OCI-LY1 (cell line): ENCODE measurements at regions not wholly inside any gene's neighbourhood (a gene's known extent, or its start where the extent isn't known, plus 50 kb on each side); places are given as distances from the start of the nearest gene placed in this dataset.

Experiments
- H2AFZ ChIP-seq: fragments of 200-600 bp; sonication (generic), shearing (Covaris generic); 2 replicates; pipeline ENCODE4 v1.6.0; 2014; ENCODE audit warnings: antibody characterized with exemption, mild to moderate bottlenecking, low read length
- H3F3A ChIP-seq: fragments of 200-600 bp; sonication (generic), shearing (Covaris generic); 2 replicates; pipeline ENCODE4 v1.6.0; 2014; ENCODE audit warnings: mild to moderate bottlenecking, antibody characterized with exemption, low read length, moderate library complexity; ENCODE audit not compliant: insufficient read depth
- H3K27ac ChIP-seq: fragments of 200-600 bp; sonication (generic); 2 replicates; pipeline ENCODE4 v1.5.1; 2014; ENCODE audit warnings: low read length, mixed run types, mild to moderate bottlenecking, low read depth; ENCODE audit not compliant: poor library complexity, severe bottlenecking
- H3K27me3 ChIP-seq: fragments of 200-600 bp; sonication (generic); 2 replicates; pipeline ENCODE4 v1.6.0; 2014; ENCODE audit warnings: antibody characterized with exemption, mild to moderate bottlenecking, low read length, moderate library complexity; ENCODE audit not compliant: insufficient read depth
- H3K36me3 ChIP-seq: fragments of 200-600 bp; sonication (generic); 2 replicates; pipeline ENCODE4 v1.6.1; 2014; ENCODE audit warnings: mild to moderate bottlenecking, antibody characterized with exemption, low read length, moderate library complexity, mixed read lengths; ENCODE audit not compliant: insufficient read depth
- H3K4me1 ChIP-seq: fragments of 200-600 bp; sonication (generic); 2 replicates; pipeline ENCODE4 v1.5.1; 2014; ENCODE audit warnings: mild to moderate bottlenecking, low read length, moderate library complexity; ENCODE audit not compliant: insufficient read depth, severe bottlenecking
- H3K4me2 ChIP-seq: fragments of 200-600 bp; sonication (generic), shearing (Covaris generic); 2 replicates; pipeline ENCODE4 v1.6.1; 2014; ENCODE audit warnings: low read length
- H3K4me3 ChIP-seq: fragments of 200-600 bp; sonication (generic); 2 replicates; pipeline ENCODE4 v1.5.1; 2014; ENCODE audit warnings: low read length, low read depth, mild to moderate bottlenecking, mixed read lengths; ENCODE audit not compliant: poor library complexity, severe bottlenecking
- H3K79me2 ChIP-seq: fragments of 200-600 bp; shearing (Covaris generic); 2 replicates; pipeline ENCODE4 v1.6.1; 2016; ENCODE audit warnings: mixed run types, low read length, mixed read lengths; ENCODE audit not compliant: insufficient read depth
- H3K9ac ChIP-seq: fragments of 200-600 bp; sonication (generic), shearing (Covaris generic); 2 replicates; pipeline ENCODE4 v1.6.1; 2014; ENCODE audit warnings: mild to moderate bottlenecking, low read length, mixed read lengths
- H3K9me2 ChIP-seq: fragments of 200-600 bp; sonication (generic), shearing (Covaris generic); 2 replicates; pipeline ENCODE4 v1.6.1; 2014; ENCODE audit warnings: low read depth, mild to moderate bottlenecking, low read length, mixed read lengths
- H3K9me3 ChIP-seq: fragments of 200-600 bp; shearing (Covaris generic); 2 replicates; pipeline ENCODE4 v1.6.1; 2014; ENCODE audit warnings: low read length, mixed read lengths
- H4K20me1 ChIP-seq: fragments of 200-600 bp; sonication (generic), shearing (Covaris generic); 2 replicates; pipeline ENCODE4 v1.6.0; 2016; ENCODE audit warnings: mild to moderate bottlenecking, low read length; ENCODE audit not compliant: insufficient read depth
- CTCF ChIP-seq: fragments of 200-600 bp; sonication (generic), shearing (Covaris generic); IDR thresholded peaks from 2 replicates; pipeline ENCODE4 v1.5.1; 2017; ENCODE audit warnings: mild to moderate bottlenecking, antibody characterized with exemption, low read length, moderate library complexity, mixed read lengths
- EZH2 ChIP-seq: fragments of 200-600 bp; sonication (generic), shearing (Covaris generic); IDR thresholded peaks from 2 replicates; pipeline ENCODE4 v1.8.0; 2017; ENCODE audit warnings: borderline replicate concordance, mixed run types, mild to moderate bottlenecking, antibody characterized with exemption, low read length, moderate library complexity, mixed read lengths

- H3K4me2 ChIP-seq: no peak overlapping the region
- no peaks in the 10 kb centered on the region for H3K36me3 ChIP-seq
- H3K9me3 ChIP-seq: no peaks in the 10 kb centered on the region
- H3F3A ChIP-seq: no peaks in the 10 kb centered on the region
- H3K9me2 ChIP-seq: no peaks in the 10 kb centered on the region
- no peaks in the 10 kb centered on the region for H3K27me3 ChIP-seq
- H3K4me3 ChIP-seq: no peak overlapping the region
- H3K9ac ChIP-seq: no peak overlapping the region
- no peaks in the 10 kb centered on the region for H3K79me2 ChIP-seq
- H3K4me1 ChIP-seq: no peaks in the 10 kb centered on the region
- no peaks in the 10 kb centered on the region for H4K20me1 ChIP-seq
- TF ChIP-seq EZH2 (no peak), CTCF (no peak)
- H2AFZ ChIP-seq: no peak overlapping the region
- H3K27ac ChIP-seq: no peak overlapping the region
Measured at GRCh38 chr9:79013715-79014610, 557.8 kb upstream of the TLE4 start.

GRCh38 chr9:79014929-79015699 is 556.7 kb upstream of the TLE4 start:
- Histone ChIP-seq H3K4me1 (no peaks in the 10 kb centered on the region), H4K20me1 (no peaks in the 10 kb centered on the region), H3F3A (no peaks in the 10 kb centered on the region), H3K9me3 (no peaks in the 10 kb centered on the region), H3K9me2 (no peaks in the 10 kb centered on the region), H3K9ac (no peak overlapping the region), H3K4me3 (no peak overlapping the region), H3K27me3 (no peaks in the 10 kb centered on the region), H3K79me2 (no peaks in the 10 kb centered on the region), H3K36me3 (no peaks in the 10 kb centered on the region), H3K4me2 (no peak overlapping the region), H2AFZ (no peak overlapping the region), H3K27ac (no peak overlapping the region)
- no peak for TF ChIP-seq EZH2

GRCh38 chr9:79015951-79016350 is 555.8 kb upstream of the TLE4 start:
- Histone ChIP-seq H3K9me2 (no peaks in the 10 kb centered on the region), H3F3A (no peaks in the 10 kb centered on the region), H3K36me3 (no peaks in the 10 kb centered on the region), H3K4me1 (no peaks in the 10 kb centered on the region), H3K9me3 (no peaks in the 10 kb centered on the region), H2AFZ (no peak overlapping the region), H3K4me3 (no peak overlapping the region), H3K9ac (no peak overlapping the region), H3K27me3 (no peaks in the 10 kb centered on the region), H3K79me2 (no peaks in the 10 kb centered on the region), H3K27ac (no peak overlapping the region), H4K20me1 (no peaks in the 10 kb centered on the region), H3K4me2 (no peak overlapping the region)
- TF ChIP-seq CTCF (no peak), EZH2 (no peak)
